ENCODE measurements at regions not wholly inside any gene's neighbourhood (a gene's known extent, or its start where the extent isn't known, plus 50 kb on each side); places are given as distances from the start of the nearest gene placed in this dataset.

- no peak for TF ChIP-seq POLR2A (IDR thresholded peaks at IDR 0.05; ENCODE audit: low read depth, low read length)
- TF ChIP-seq, protein P1, sequence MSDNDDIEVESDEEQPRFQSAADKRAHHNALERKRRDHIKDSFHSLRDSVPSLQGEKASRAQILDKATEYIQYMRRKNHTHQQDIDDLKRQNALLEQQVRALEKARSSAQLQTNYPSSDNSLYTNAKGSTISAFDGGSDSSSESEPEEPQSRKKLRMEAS (IDR thresholded peaks at IDR 0.05; ENCODE audit: insufficient read depth, insufficient read length), result no peak
- no peak for TF ChIP-seq EZH2 (IDR thresholded peaks at IDR 0.05; ENCODE audit: borderline replicate concordance, low read depth, low read length, severe bottlenecking)
- TF ChIP-seq POLR2AphosphoS5 (IDR thresholded peaks at IDR 0.05; ENCODE audit: insufficient read depth, low read depth, low read length), result no peak
These were observed 542.3 kb downstream of the EDEM1 start for GRCh38 chr3:5729852-5730251.

Data from endothelial cell of umbilical vein (primary cell).